A549 (cell line): ENCODE measurements at regions not wholly inside any gene's neighbourhood (a gene's known extent, or its start where the extent isn't known, plus 50 kb on each side); places are given as distances from the start of the nearest gene placed in this dataset.

Experiments
- CBX2 ChIP-seq: fragments of 200-600 bp; sonication (generic); IDR thresholded peaks from 2 replicates; pipeline ENCODE4 v1.6.1; 2016; ENCODE audit warnings: low read depth, mild to moderate bottlenecking, borderline replicate concordance
- CEBPB ChIP-seq, 2 experiments: fragments of >200 bp in 1 of 2; sonication (Bioruptor Twin) in 1 of 2; formaldehyde crosslinking in 1 of 2; IDR thresholded peaks; 2 replicates each; pipeline ENCODE4 v1.6.1; 2012 to 2016
- CTCF ChIP-seq: fragments of >200 bp; sonication (Bioruptor Twin); formaldehyde crosslinking; IDR thresholded peaks from 3 replicates; pipeline ENCODE4 v1.5.1; 2016
- EP300 ChIP-seq, 2 experiments: fragments of >200 bp; sonication (Bioruptor Twin); formaldehyde crosslinking; IDR thresholded peaks; 2 replicates in 1 of 2; 3 replicates in 1 of 2; pipeline ENCODE4 v1.6.1; 2016 to 2017
- NR3C1 ChIP-seq: fragments of >200 bp; sonication (Bioruptor Twin); formaldehyde crosslinking; IDR thresholded peaks from 3 replicates; pipeline ENCODE4 v1.6.1; 2017
- POLR2A ChIP-seq: IDR thresholded peaks from 2 replicates; pipeline ENCODE4 v1.6.1; 2012; ENCODE audit warnings: mild to moderate bottlenecking, low read length
- RAD21 ChIP-seq, 2 experiments: fragments of >200 bp in 1 of 2; sonication (Bioruptor Twin) in 1 of 2; formaldehyde crosslinking in 1 of 2; IDR thresholded peaks in 1 of 2; conservative IDR thresholded peaks in 1 of 2; 2 replicates in 1 of 2; 3 replicates in 1 of 2; pipeline ENCODE4 v1.6.1; 2012 to 2018; ENCODE audit warnings: inconsistent platforms in 1 of 2
- RCOR1 ChIP-seq: fragments of 150-350 bp; IDR thresholded peaks from 2 replicates; pipeline ENCODE4 v1.6.1; 2014; ENCODE audit warnings: antibody characterized with exemption, low read length, low read depth
- TF ChIP-seq, protein P1 (sequence below): IDR thresholded peaks from 2 replicates; pipeline ENCODE4 v1.6.1; 2012
- TF ChIP-seq, protein P2 (sequence below): fragments of 450-650 bp; IDR thresholded peaks from 2 replicates; pipeline ENCODE4 v1.6.1; 2014; ENCODE audit warnings: antibody characterized with exemption
- TF ChIP-seq, protein P3 (sequence below): fragments of 200-600 bp; sonication (generic); IDR thresholded peaks from 2 replicates; pipeline ENCODE4 v1.6.1; 2016; ENCODE audit warnings: antibody characterized with exemption, mild to moderate bottlenecking, moderate library complexity

GRCh38 chr12:114192549-114192948 lies 213.4 kb downstream of the TBX5 start:
- TF ChIP-seq NR3C1 (no peak), CTCF (no peak), EP300 (IDR thresholded peaks at IDR 0.05) (no peak), POLR2A (no peak), CBX2 (no peak), RCOR1 (no peak), RAD21 (conservative IDR thresholded peaks at IDR 0.05 in 1 of 2, IDR thresholded peaks at IDR 0.05 in 1 of 2) (no peak), CEBPB (IDR thresholded peaks at IDR 0.05) (no peak)
- TF ChIP-seq, protein P1, sequence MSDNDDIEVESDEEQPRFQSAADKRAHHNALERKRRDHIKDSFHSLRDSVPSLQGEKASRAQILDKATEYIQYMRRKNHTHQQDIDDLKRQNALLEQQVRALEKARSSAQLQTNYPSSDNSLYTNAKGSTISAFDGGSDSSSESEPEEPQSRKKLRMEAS = no peak
- TF ChIP-seq, protein P2, sequence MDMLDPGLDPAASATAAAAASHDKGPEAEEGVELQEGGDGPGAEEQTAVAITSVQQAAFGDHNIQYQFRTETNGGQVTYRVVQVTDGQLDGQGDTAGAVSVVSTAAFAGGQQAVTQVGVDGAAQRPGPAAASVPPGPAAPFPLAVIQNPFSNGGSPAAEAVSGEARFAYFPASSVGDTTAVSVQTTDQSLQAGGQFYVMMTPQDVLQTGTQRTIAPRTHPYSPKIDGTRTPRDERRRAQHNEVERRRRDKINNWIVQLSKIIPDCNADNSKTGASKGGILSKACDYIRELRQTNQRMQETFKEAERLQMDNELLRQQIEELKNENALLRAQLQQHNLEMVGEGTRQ = no peak
- TF ChIP-seq, protein P3, sequence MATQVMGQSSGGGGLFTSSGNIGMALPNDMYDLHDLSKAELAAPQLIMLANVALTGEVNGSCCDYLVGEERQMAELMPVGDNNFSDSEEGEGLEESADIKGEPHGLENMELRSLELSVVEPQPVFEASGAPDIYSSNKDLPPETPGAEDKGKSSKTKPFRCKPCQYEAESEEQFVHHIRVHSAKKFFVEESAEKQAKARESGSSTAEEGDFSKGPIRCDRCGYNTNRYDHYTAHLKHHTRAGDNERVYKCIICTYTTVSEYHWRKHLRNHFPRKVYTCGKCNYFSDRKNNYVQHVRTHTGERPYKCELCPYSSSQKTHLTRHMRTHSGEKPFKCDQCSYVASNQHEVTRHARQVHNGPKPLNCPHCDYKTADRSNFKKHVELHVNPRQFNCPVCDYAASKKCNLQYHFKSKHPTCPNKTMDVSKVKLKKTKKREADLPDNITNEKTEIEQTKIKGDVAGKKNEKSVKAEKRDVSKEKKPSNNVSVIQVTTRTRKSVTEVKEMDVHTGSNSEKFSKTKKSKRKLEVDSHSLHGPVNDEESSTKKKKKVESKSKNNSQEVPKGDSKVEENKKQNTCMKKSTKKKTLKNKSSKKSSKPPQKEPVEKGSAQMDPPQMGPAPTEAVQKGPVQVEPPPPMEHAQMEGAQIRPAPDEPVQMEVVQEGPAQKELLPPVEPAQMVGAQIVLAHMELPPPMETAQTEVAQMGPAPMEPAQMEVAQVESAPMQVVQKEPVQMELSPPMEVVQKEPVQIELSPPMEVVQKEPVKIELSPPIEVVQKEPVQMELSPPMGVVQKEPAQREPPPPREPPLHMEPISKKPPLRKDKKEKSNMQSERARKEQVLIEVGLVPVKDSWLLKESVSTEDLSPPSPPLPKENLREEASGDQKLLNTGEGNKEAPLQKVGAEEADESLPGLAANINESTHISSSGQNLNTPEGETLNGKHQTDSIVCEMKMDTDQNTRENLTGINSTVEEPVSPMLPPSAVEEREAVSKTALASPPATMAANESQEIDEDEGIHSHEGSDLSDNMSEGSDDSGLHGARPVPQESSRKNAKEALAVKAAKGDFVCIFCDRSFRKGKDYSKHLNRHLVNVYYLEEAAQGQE = no peak
